Testis (tissue), 2 donors: ENCODE measurements at regions not wholly inside any gene's neighbourhood (a gene's known extent, or its start where the extent isn't known, plus 50 kb on each side); places are given as distances from the start of the nearest gene placed in this dataset.

Experiments
- DNase-seq: peaks from one replicate; pipeline ENCODE4 v3.0.0-alpha.2; 2019
- H3K27ac ChIP-seq, 2 donors: fragments of 200-600 bp; sonication (generic); one replicate each; pipeline ENCODE4 v1.5.1; 2019
- H3K27me3 ChIP-seq: fragments of 200-600 bp; sonication (generic); one replicate; pipeline ENCODE4 v1.5.1; 2019
- H3K36me3 ChIP-seq: fragments of 200-600 bp; sonication (generic); one replicate; pipeline ENCODE4 v1.5.1; 2017; ENCODE audit warnings: low read depth; ENCODE audit errors: missing control alignments
- H3K4me1 ChIP-seq: fragments of 200-600 bp; sonication (generic); one replicate; pipeline ENCODE4 v1.5.1; 2019
- H3K4me3 ChIP-seq, 2 donors: fragments of 200-600 bp; sonication (generic); one replicate each; pipeline ENCODE4 v1.5.1; 2017 to 2019
- H3K9me3 ChIP-seq: fragments of 200-600 bp; sonication (generic); one replicate; pipeline ENCODE4 v1.5.1; 2017
- POLR2A ChIP-seq: fragments of 450-650 bp; IDR thresholded peaks from one replicate; pipeline ENCODE4 v1.6.1; 2017; ENCODE audit warnings: antibody characterized with exemption, mild to moderate bottlenecking, moderate library complexity
- WGBS, 2 donors: methylation state at CpG; one replicate each; pipeline ENCODE4 v1.1.5; 2018; 5-methylcytosine and 5-hydroxymethylcytosine counted together
- intact Hi-C: fragments of 100-400 bp; cut with DNase I; formaldehyde crosslinking; loops from one replicate; pipeline ENCODE4 v1.15.1; 2023; ENCODE audit warnings: low total_unique reads
- TF ChIP-seq, protein P1 (sequence below), 3 experiments: fragments of 450-650 bp in 2 of 3; fragments of 200-600 bp in 1 of 3; sonication (generic) in 1 of 3; IDR thresholded peaks; one replicate each; pipeline ENCODE4 v1.5.1; 2016 to 2019; ENCODE audit warnings: antibody characterized with exemption in 3 of 3, mild to moderate bottlenecking in 2 of 3, moderate library complexity in 1 of 3

DNA sequence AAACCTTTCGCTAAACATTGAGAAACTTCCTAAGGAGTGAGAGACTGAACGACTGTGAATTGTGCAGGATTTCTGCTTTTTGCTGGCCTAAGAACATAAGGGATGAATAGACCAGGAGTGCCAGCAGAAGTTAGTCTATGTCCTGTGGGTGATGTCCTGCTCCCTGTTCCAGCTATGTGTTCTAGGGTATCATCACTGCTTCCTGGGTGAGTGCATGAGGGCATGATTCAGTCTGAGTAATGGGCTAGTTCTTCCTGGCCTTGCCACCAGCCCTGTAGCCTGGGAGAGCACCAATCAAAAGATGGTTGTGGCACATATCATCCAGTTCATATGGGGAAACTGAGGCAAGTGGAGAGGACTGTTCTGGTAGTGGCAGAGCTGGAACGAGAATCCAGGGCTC lies 153.9 kb upstream of the TPM1 start:
- no peak for DNase-seq
- no peaks in the 10 kb centered on the region for H3K27me3 ChIP-seq
- H3K4me1 ChIP-seq, result no peaks in the 10 kb centered on the region
- WGBS, 2 donors, result 96 to 97% methylated on average over 3 of the region's 3 CpGs
- H3K4me3 ChIP-seq, result no peak overlapping the region
- no peaks in the 10 kb centered on the region for H3K9me3 ChIP-seq
- no peak overlapping the region for H3K27ac ChIP-seq
- H3K36me3 ChIP-seq, result no peaks in the 10 kb centered on the region
- TF ChIP-seq POLR2A, result no peak
- TF ChIP-seq, protein P1, sequence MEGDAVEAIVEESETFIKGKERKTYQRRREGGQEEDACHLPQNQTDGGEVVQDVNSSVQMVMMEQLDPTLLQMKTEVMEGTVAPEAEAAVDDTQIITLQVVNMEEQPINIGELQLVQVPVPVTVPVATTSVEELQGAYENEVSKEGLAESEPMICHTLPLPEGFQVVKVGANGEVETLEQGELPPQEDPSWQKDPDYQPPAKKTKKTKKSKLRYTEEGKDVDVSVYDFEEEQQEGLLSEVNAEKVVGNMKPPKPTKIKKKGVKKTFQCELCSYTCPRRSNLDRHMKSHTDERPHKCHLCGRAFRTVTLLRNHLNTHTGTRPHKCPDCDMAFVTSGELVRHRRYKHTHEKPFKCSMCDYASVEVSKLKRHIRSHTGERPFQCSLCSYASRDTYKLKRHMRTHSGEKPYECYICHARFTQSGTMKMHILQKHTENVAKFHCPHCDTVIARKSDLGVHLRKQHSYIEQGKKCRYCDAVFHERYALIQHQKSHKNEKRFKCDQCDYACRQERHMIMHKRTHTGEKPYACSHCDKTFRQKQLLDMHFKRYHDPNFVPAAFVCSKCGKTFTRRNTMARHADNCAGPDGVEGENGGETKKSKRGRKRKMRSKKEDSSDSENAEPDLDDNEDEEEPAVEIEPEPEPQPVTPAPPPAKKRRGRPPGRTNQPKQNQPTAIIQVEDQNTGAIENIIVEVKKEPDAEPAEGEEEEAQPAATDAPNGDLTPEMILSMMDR (IDR thresholded peaks at IDR 0.05), result no peak
- intact Hi-C loops, result no loop called here

DNA sequence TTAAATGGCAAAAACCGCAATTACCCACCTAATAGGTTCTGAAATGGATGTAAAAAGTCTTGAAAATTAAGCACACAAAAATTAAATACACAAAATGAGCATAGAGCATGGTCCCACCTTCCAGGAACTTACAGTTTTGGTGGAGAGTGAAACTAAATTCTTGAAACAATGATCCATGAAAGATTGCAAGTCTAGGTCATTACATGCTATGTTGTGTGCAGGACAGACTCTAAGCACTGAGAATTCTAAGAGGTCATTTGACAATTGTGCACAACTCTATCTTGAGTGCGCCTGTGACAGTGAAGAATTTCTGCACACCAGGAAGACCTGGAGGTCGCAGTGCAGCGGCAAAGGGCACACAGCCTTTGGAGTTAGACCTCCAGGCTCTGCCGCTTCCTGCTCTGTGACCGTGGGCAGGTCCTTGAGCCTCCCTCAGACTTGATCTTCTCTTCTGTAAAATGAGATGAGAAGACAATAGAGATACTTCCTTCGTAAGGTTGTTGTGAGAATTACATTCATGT lies 153.3 kb upstream of the TPM1 start:
- H3K36me3 ChIP-seq, result no peaks in the 10 kb centered on the region
- H3K27ac ChIP-seq, result no peak overlapping the region
- no peaks in the 10 kb centered on the region for H3K9me3 ChIP-seq
- no peaks in the 10 kb centered on the region for H3K4me1 ChIP-seq
- H3K27me3 ChIP-seq, result no peaks in the 10 kb centered on the region
- intact Hi-C loops, result no loop called here
- no peak overlapping the region for H3K4me3 ChIP-seq
- no peak for TF ChIP-seq POLR2A
- TF ChIP-seq, protein P1 (IDR thresholded peaks at IDR 0.05), result no peak
- 91 to 96% methylated on average over 6 to 7 of the region's 7 CpGs for WGBS, 2 donors
- DNase-seq, result no peak

DNA sequence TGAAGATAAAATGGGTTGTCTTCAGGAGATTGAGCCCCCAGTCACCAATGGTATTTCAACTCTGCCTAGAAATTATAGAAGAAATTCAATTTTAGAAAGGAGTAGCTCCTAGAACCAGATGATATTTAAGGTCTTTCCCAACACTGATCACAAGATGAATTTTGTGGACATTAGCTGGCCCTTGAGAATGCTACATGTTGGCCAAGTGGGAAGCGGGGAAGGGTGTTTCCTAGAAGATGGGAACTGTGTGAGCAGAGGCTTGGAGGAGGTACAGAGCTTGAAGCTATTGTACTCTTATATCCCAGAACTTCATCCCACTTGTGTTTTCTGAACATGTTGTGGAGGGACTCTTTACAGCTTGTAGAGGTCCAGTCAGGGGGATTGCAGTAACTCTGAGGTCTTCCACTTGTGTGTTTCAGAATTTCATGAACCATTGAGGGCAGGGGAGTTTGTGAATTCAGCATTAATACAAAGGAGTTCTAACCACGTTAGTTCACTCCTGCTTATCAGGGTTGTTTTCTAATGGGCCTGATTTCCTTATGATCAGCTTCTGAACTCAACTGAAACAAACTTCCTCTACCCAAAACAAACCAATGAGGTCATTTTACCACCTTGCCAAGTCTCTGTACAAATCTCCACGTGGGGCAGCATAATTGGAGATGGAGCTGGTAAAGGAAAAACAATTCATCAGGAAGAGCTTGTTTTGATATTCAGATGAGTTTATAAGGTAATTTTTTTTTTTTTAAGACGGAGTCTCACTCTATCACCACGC lies 152.6 kb upstream of the TPM1 start:
- intact Hi-C loops, result no loop called here
- H3K4me3 ChIP-seq, result no peak overlapping the region
- TF ChIP-seq POLR2A, result no peak
- TF ChIP-seq, protein P1 (IDR thresholded peaks at IDR 0.05), result no peak
- H3K36me3 ChIP-seq, result no peaks in the 10 kb centered on the region
- 73 to 82% methylated on average over 5 of the region's 5 CpGs for WGBS, 2 donors
- no peak for DNase-seq
- no peaks in the 10 kb centered on the region for H3K27me3 ChIP-seq
- H3K4me1 ChIP-seq, result no peaks in the 10 kb centered on the region
- no peak overlapping the region for H3K27ac ChIP-seq
- no peaks in the 10 kb centered on the region for H3K9me3 ChIP-seq

DNA sequence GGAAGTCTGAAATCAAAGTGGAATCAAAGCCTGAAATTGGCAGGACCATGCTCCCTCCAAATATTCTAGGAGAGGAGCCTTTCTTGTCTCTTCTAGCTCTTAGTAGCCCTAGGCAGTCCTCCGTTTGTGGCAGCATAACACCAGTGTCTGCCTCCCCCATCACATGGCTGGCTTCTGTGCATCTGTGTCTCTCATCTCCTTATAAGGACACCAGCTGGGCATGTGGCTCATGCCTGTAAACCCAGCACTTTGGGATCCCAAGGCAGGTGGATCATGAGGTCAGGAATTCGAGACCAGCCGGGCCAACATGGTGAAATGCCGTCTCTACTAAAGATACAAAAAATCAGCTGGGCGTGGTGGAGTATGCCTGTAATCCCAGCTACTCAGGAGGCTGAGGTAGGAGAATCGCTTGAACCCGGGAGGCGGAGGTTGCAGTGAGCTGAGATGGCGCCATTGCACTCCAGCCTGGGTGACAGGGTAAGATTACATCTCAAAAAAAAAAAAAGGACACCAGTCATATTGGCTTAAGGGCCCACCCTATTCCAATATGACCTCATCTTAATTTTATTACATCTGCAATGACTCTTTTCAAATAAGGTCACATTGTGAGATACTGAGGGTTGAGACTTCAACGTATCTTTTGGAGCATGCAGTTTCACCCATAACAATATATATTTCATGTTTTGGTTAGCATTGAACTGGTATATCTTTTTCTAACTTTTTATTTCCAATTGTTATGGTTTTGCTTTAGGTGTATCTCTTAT lies 148.0 kb upstream of the TPM1 start:
- intact Hi-C loops, result no loop called here

More for the DNA sequence above, 148.0 kb upstream of the TPM1 start:
- H3K27me3 ChIP-seq, result no peaks in the 10 kb centered on the region
- no peaks in the 10 kb centered on the region for H3K9me3 ChIP-seq
- no peaks in the 10 kb centered on the region for H3K36me3 ChIP-seq
- TF ChIP-seq, protein P1 (IDR thresholded peaks at IDR 0.05), result no peak
- no peak for TF ChIP-seq POLR2A
- DNase-seq, result no peak
- WGBS, 2 donors, result 93 to 96% methylated on average over 10 of the region's 10 CpGs
- no peak overlapping the region for H3K27ac ChIP-seq
- H3K4me1 ChIP-seq, result no peaks in the 10 kb centered on the region
- H3K4me3 ChIP-seq, result no peak overlapping the region
